IgD-negative memory B cell (primary cell): ENCODE measurements at regions not wholly inside any gene's neighbourhood (a gene's known extent, or its start where the extent isn't known, plus 50 kb on each side); places are given as distances from the start of the nearest gene placed in this dataset.

Experiments used
- H3K27ac Mint-ChIP-seq, 3 donors: one replicate each; pipeline ENCODE4 v1.8.0; 2020 to 2022; ENCODE audit warnings: mild to moderate bottlenecking in 3 of 3, mixed read lengths in 3 of 3, moderate library complexity in 1 of 3
- H3K27me3 Mint-ChIP-seq: one replicate; pipeline ENCODE4 v1.8.0; 2021; ENCODE audit warnings: mixed read lengths
- H3K36me3 Mint-ChIP-seq: one replicate; pipeline ENCODE4 v1.8.0; 2020; ENCODE audit warnings: mild to moderate bottlenecking, mixed read lengths
- H3K4me1 Mint-ChIP-seq, 3 donors: one replicate each; pipeline ENCODE4 v1.8.0; 2020 to 2022; ENCODE audit warnings: mixed read lengths in 3 of 3, mild to moderate bottlenecking in 1 of 3
- H3K4me3 Mint-ChIP-seq, 4 donors: one replicate each; pipeline ENCODE4 v1.8.0; 2020 to 2022; ENCODE audit warnings: mild to moderate bottlenecking in 4 of 4, mixed read lengths in 4 of 4, moderate library complexity in 3 of 4
- H3K9me3 Mint-ChIP-seq, 3 donors: one replicate each; pipeline ENCODE4 v1.8.0; 2020 to 2021; ENCODE audit warnings: mixed read lengths in 3 of 3, mild to moderate bottlenecking in 1 of 3

GRCh38 chr10:129133856-129134255 is 333.2 kb upstream of the MGMT start:
- Mint-ChIP-seq H3K4me1 (no peaks in the 10 kb centered on the region), H3K36me3 (no peaks in the 10 kb centered on the region), H3K27ac (no peak overlapping the region), H3K27me3 (peaks cover 3% of the 10 kb centered on the region), H3K4me3 (no peak overlapping the region), H3K9me3 (peaks cover 0 to 3% (median 0%) of the 10 kb centered on the region in 3 donors)

GRCh38 chr10:129134371-129134770 is 332.7 kb upstream of the MGMT start:
- peaks cover 3% of the 10 kb centered on the region for H3K27me3 Mint-ChIP-seq
- no peak overlapping the region for H3K27ac Mint-ChIP-seq
- H3K9me3 Mint-ChIP-seq: peaks cover 0 to 3% (median 0%) of the 10 kb centered on the region in 3 donors

DNA sequence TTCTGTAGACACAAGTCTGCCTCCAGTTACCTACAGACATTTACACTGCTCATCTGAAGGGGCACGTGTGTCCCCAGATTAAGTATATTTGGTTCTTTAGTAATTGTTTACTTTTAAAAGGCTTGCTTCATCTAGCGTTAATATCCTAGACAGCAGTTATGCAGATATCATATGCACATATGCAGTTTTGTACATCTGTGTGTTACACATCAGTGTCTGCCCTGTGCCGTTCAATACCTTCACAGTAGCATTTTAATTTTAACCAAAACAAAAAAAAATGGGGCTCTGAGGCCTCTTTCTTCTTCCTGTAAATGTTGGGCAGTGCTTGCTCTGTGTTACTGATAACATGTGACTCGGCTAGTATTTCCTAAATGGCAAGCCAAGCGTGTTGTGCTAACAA is 331.4 kb upstream of the MGMT start:
- Mint-ChIP-seq H3K4me1 (peaks cover 0 to 2% (median 0%) of the 10 kb centered on the region in 3 donors), H3K4me3 (no peak overlapping the region), H3K27me3 (peaks cover 3% of the 10 kb centered on the region), H3K9me3 (peaks cover 0 to 3% (median 0%) of the 10 kb centered on the region in 3 donors), H3K27ac (no peak overlapping the region), H3K36me3 (no peaks in the 10 kb centered on the region)

More at GRCh38 chr10:129134371-129134770, 332.7 kb upstream of the MGMT start:
- Mint-ChIP-seq H3K4me1 (no peaks in the 10 kb centered on the region), H3K4me3 (no peak overlapping the region), H3K36me3 (no peaks in the 10 kb centered on the region)

- Mint-ChIP-seq H3K36me3 (no peaks in the 10 kb centered on the region), H3K27me3 (peaks cover 3% of the 10 kb centered on the region), H3K27ac (no peak overlapping the region), H3K9me3 (peaks cover 0 to 3% (median 0%) of the 10 kb centered on the region in 3 donors), H3K4me3 (no peak overlapping the region), H3K4me1 (peaks cover 0 to 3% (median 0%) of the 10 kb centered on the region in 3 donors)
Measured at GRCh38 chr10:129136074-129136473, 331.0 kb upstream of the MGMT start.

GRCh38 chr10:129136951-129137350 is 330.1 kb upstream of the MGMT start:
- Mint-ChIP-seq H3K4me3 (no peak overlapping the region), H3K36me3 (no peaks in the 10 kb centered on the region), H3K27me3 (peaks cover 3% of the 10 kb centered on the region), H3K9me3 (peaks cover 0 to 3% (median 0%) of the 10 kb centered on the region in 3 donors), H3K4me1 (peaks cover 0 to 3% (median 0%) of the 10 kb centered on the region in 3 donors), H3K27ac (no peak overlapping the region)

DNA sequence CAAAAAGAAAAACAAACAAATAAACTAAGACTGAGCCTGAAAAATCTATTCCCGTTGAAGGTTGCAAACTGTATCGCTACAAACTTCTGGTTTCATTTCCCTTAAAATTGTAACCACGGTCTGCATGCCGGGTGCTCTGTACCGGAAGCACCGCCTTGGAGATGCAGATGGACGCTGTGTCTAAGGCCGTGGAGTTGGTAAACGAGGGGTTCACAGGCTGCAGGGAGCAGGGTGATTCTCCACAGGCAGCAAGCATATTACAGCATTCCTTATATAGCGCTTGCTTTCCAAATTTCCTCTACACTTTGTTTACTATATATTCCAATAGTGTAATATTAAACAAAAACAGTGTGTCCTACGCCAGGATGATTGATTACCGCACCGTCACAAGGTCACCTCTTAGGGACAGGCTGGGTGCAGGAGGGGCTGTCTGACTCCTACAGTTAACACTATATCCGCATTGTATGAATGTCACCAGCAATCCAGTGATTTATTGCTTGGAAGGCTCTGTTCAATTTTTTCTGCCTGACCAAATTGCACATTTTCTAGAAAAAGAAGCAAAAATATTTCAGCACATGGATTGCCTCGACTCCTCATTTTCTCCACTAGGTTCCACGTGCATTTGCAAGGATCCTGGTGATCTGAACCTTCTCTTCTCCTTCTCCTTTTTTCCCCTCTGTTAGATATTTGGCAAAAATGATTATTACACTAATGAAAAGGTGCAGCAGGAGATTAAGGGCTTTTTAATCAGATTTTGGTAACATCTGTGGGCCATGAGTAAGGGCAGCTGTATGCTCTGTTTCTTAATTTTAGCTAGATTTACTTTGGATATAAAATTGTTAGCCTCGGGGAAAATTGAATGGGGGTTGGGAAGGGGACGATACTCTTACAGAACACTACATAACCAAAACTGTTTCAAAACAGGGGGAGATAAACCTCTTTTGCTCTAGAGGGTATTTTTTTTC is 325.8 kb upstream of the MGMT start:
- Mint-ChIP-seq H3K9me3 (peaks cover 0 to 3% (median 0%) of the 10 kb centered on the region in 3 donors), H3K36me3 (no peaks in the 10 kb centered on the region), H3K27me3 (peaks cover 3% of the 10 kb centered on the region), H3K4me1 (peaks cover 0 to 5% (median 0%) of the 10 kb centered on the region in 3 donors), H3K4me3 (no peak overlapping the region), H3K27ac (no peak overlapping the region)

DNA sequence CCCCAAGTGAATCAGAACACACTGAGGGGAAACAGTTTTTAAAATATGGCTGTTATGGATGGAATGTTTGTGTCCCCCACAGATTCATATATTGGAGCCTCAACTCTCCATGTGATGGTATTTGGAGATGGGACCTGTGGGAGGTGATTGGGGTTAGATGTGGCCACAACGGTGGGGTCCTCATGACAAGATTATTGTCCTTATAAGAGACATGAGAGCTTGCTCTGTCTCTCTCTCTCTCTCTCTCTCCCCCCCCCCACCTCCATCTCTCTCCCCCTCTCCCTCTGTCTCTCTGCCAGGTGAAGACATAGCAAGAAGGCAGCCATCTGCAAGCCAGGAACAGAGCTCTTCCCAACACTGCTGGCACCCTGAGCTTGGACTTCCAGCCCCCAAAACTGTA is 315.8 kb upstream of the MGMT start:
- Mint-ChIP-seq H3K36me3 (peaks cover 2% of the 10 kb centered on the region), H3K4me3 (no peak overlapping the region), H3K4me1 (peaks cover 0 to 2% (median 0%) of the 10 kb centered on the region in 3 donors), H3K27me3 (no peaks in the 10 kb centered on the region), H3K9me3 (peaks cover 0 to 5% (median 0%) of the 10 kb centered on the region in 3 donors), H3K27ac (no peak overlapping the region)

DNA sequence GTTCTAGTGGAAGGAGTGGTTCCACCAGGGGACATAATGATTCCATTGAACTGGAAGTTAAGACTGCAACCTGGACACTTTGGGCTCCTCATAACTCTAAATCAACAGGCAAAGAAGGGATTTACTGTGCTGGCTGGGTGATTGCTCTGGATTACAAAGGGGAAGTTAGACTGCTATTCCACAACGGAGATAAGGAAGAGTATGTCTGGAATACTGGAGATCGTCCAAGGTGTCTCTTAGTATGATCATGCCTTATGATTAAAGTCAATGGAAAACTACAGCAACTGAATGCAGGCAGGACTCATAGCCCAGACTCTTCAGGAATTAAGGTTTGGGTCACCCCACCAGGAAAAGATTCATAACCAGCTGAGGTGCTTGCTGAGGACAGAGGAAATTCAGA is 310.6 kb upstream of the MGMT start:
- H3K36me3 Mint-ChIP-seq: peaks cover 2% of the 10 kb centered on the region
- no peak overlapping the region for H3K4me3 Mint-ChIP-seq
- H3K27ac Mint-ChIP-seq: no peak overlapping the region
- no peaks in the 10 kb centered on the region for H3K27me3 Mint-ChIP-seq
- no peaks in the 10 kb centered on the region for H3K4me1 Mint-ChIP-seq
- peaks cover 0 to 3% (median 0%) of the 10 kb centered on the region in 3 donors for H3K9me3 Mint-ChIP-seq

- H3K9me3 Mint-ChIP-seq: peaks cover 0 to 3% (median 0%) of the 10 kb centered on the region in 3 donors
- H3K4me1 Mint-ChIP-seq: no peaks in the 10 kb centered on the region
Measured at GRCh38 chr10:129157185-129157584, 309.9 kb upstream of the MGMT start.

GRCh38 chr10:129161150-129161549 is 305.9 kb upstream of the MGMT start:
- Mint-ChIP-seq H3K27me3 (no peaks in the 10 kb centered on the region), H3K36me3 (no peaks in the 10 kb centered on the region), H3K4me1 (no peaks in the 10 kb centered on the region), H3K27ac (no peak overlapping the region), H3K4me3 (no peak overlapping the region), H3K9me3 (peaks cover 0 to 2% (median 0%) of the 10 kb centered on the region in 3 donors)

More at GRCh38 chr10:129157185-129157584, 309.9 kb upstream of the MGMT start:
- Mint-ChIP-seq H3K27me3 (no peaks in the 10 kb centered on the region), H3K36me3 (peaks cover 1% of the 10 kb centered on the region), H3K4me3 (no peak overlapping the region), H3K27ac (no peak overlapping the region)

DNA sequence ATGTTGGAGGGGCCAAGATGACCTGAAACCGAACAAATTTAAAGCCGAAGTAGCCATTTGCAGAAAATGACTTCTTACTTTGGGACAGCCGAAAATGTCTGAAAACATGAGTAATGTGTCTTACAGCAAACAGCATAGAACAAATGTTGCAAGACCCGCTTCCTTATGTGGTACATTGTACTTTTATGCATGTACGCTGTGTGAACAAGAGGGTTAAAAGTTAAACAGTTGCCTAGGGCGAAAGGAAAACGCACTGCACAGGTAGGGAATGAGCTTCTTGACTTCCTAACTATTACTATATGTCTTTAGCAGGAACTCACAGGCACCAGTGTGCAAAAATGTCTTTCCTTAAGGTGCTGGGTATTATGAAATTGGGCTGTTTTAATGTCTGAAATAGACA is 303.5 kb upstream of the MGMT start:
- Mint-ChIP-seq H3K36me3 (no peaks in the 10 kb centered on the region), H3K4me3 (no peak overlapping the region), H3K9me3 (peaks cover 0 to 2% (median 0%) of the 10 kb centered on the region in 3 donors), H3K27me3 (no peaks in the 10 kb centered on the region), H3K27ac (no peak overlapping the region), H3K4me1 (no peaks in the 10 kb centered on the region)

GRCh38 chr10:129165076-129165720 is 301.8 kb upstream of the MGMT start:
- H3K9me3 Mint-ChIP-seq: peaks cover 0 to 2% (median 0%) of the 10 kb centered on the region in 3 donors

GRCh38 chr10:129165770-129166169 is 301.3 kb upstream of the MGMT start:
- Mint-ChIP-seq H3K9me3 (peaks cover 0 to 2% (median 0%) of the 10 kb centered on the region in 3 donors), H3K36me3 (no peaks in the 10 kb centered on the region), H3K4me3 (peak overlapping the region in 1 of 4 donors; percentile 27), H3K27me3 (no peaks in the 10 kb centered on the region), H3K4me1 (no peaks in the 10 kb centered on the region), H3K27ac (no peak overlapping the region)

More at GRCh38 chr10:129165076-129165720, 301.8 kb upstream of the MGMT start:
- Mint-ChIP-seq H3K4me3 (no peak overlapping the region), H3K27me3 (no peaks in the 10 kb centered on the region), H3K36me3 (no peaks in the 10 kb centered on the region), H3K27ac (no peak overlapping the region), H3K4me1 (no peaks in the 10 kb centered on the region)

- H3K9me3 Mint-ChIP-seq: no peaks in the 10 kb centered on the region
- H3K4me1 Mint-ChIP-seq: no peaks in the 10 kb centered on the region
- H3K4me3 Mint-ChIP-seq: no peak overlapping the region
- H3K36me3 Mint-ChIP-seq: no peaks in the 10 kb centered on the region
- no peak overlapping the region for H3K27ac Mint-ChIP-seq
- H3K27me3 Mint-ChIP-seq: no peaks in the 10 kb centered on the region
Measured at GRCh38 chr10:129168660-129169059, 298.4 kb upstream of the MGMT start.

DNA sequence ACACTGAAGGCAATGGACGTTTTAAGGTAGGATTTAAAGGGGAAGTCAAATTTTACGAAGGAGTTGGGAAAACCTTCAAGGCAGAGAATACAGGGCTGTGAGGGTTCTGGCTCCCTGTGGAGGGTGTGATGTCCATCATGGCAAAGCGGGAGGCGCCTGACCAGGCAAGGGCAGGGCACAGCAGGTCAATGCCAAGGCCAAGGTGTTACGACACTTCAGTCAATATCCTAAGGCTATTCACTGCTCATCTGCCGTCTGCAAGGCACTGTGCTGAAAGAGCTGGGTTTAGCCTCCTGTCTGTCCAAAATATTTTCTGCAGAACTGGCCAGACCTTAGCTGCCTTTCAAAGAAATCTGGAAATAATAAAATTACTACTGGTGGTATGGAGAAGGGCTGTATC is 297.9 kb upstream of the MGMT start:
- H3K27me3 Mint-ChIP-seq: no peaks in the 10 kb centered on the region
- H3K36me3 Mint-ChIP-seq: no peaks in the 10 kb centered on the region
- H3K9me3 Mint-ChIP-seq: no peaks in the 10 kb centered on the region
- no peak overlapping the region for H3K27ac Mint-ChIP-seq
- no peak overlapping the region for H3K4me3 Mint-ChIP-seq
- H3K4me1 Mint-ChIP-seq: no peaks in the 10 kb centered on the region
